ENCODE measurements at regions not wholly inside any gene's neighbourhood (a gene's known extent, or its start where the extent isn't known, plus 50 kb on each side); places are given as distances from the start of the nearest gene placed in this dataset.

DNA sequence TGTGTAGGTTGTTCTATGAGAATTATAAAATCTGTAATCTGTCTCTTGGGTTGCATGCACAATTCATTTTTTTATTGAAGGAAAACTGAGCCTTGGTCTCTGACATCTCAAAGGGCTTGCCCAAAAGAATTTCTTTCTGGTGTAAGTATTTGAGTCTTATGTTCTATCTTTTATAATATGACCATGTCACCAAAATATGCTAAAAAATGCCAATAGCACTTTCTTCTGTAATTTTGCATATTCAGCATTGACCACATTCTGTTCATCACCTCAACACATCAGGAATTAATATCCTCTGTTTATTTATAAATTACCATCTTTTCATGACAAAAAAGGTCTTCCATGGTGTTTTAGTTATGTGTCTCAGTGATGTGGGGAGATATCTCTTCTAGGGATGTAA is 268.7 kb upstream of the TCF4 start:
- intact Hi-C loops (cut with micrococcal nuclease; ENCODE audit: unreplicated experiment) = no loop called here
- no peaks in the 10 kb centered on the region for H3K9me3 ChIP-seq (ENCODE audit: control insufficient read depth, insufficient read depth, low read depth, low read length)
- H3K36me3 ChIP-seq (ENCODE audit: control insufficient read depth, insufficient read depth, low read length) = no peaks in the 10 kb centered on the region
- no peaks in the 10 kb centered on the region for H3K27me3 ChIP-seq (ENCODE audit: control insufficient read depth, insufficient read depth, low read length)
- no TSS peak for BruUV-seq (replicated peaks)
- CTCF ChIA-PET = no interaction called here
- in situ Hi-C loops (cut with HindIII; ENCODE audit: low pct_unique_long_range_greater_than_20kb, low sequenced_read_pairs) = no loop called here
- no peaks in the 10 kb centered on the region for H3K4me1 ChIP-seq (ENCODE audit: control insufficient read depth, insufficient read depth, low read length)
- no peak overlapping the region for H3K4me3 ChIP-seq (ENCODE audit: low read depth in 2 of 2, low read length in 2 of 2)
- no peak for ATAC-seq
- H3K27ac ChIP-seq (ENCODE audit: low read length) = no peak overlapping the region
- POLR2A ChIA-PET = no interaction called here
- no peak for TF ChIP-seq REST (IDR thresholded peaks at IDR 0.05; ENCODE audit: insufficient read depth in 1 of 2, low read depth in 2 of 2, low read length in 1 of 2)
- TF ChIP-seq TCF7L2 (IDR thresholded peaks at IDR 0.05; ENCODE audit: low read depth, low read length) = no peak
- TF ChIP-seq, protein P1, sequence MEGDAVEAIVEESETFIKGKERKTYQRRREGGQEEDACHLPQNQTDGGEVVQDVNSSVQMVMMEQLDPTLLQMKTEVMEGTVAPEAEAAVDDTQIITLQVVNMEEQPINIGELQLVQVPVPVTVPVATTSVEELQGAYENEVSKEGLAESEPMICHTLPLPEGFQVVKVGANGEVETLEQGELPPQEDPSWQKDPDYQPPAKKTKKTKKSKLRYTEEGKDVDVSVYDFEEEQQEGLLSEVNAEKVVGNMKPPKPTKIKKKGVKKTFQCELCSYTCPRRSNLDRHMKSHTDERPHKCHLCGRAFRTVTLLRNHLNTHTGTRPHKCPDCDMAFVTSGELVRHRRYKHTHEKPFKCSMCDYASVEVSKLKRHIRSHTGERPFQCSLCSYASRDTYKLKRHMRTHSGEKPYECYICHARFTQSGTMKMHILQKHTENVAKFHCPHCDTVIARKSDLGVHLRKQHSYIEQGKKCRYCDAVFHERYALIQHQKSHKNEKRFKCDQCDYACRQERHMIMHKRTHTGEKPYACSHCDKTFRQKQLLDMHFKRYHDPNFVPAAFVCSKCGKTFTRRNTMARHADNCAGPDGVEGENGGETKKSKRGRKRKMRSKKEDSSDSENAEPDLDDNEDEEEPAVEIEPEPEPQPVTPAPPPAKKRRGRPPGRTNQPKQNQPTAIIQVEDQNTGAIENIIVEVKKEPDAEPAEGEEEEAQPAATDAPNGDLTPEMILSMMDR (IDR thresholded peaks at IDR 0.05) = no peak
- TF ChIP-seq POLR2AphosphoS5 (IDR thresholded peaks at IDR 0.05; ENCODE audit: low read depth, low read length) = no peak
- TF ChIP-seq SIN3A (IDR thresholded peaks at IDR 0.05; ENCODE audit: borderline replicate concordance, insufficient read depth, low read depth, low read length) = no peak
- DNase-seq (ENCODE audit: low read depth, low spot score) = no peak

DNA sequence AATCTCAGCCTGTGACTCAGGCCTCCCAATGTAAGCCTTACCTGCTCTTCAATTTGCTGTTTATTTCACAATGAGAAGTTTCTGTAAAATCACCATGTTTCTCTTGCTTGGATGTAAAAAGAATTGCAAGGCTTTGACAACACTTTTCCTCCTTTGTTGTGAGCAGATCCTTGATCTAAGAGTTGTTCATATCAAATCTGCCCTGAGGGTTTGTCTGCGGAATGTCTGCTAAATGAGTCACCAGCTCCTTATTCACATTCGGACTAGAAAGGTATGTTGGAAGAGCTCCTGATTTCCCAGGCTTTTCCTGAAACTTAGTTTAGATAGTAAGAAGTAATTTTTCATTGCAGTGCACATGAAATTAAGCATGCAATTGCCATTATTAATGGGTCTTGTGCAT is 268.2 kb upstream of the TCF4 start:
- POLR2A ChIA-PET = no interaction called here
- no peaks in the 10 kb centered on the region for H3K4me1 ChIP-seq (ENCODE audit: control insufficient read depth, insufficient read depth, low read length)
- no peak for DNase-seq (ENCODE audit: low read depth, low spot score)
- H3K27me3 ChIP-seq (ENCODE audit: control insufficient read depth, insufficient read depth, low read length) = no peaks in the 10 kb centered on the region
- CTCF ChIA-PET = no interaction called here
- intact Hi-C loops (cut with micrococcal nuclease; ENCODE audit: unreplicated experiment) = no loop called here
- H3K36me3 ChIP-seq (ENCODE audit: control insufficient read depth, insufficient read depth, low read length) = no peaks in the 10 kb centered on the region
- H3K27ac ChIP-seq (ENCODE audit: low read length) = no peak overlapping the region
- in situ Hi-C loops (cut with HindIII; ENCODE audit: low pct_unique_long_range_greater_than_20kb, low sequenced_read_pairs) = no loop called here
- no peak overlapping the region for H3K4me3 ChIP-seq (ENCODE audit: low read depth in 2 of 2, low read length in 2 of 2)
- no peak for TF ChIP-seq SIN3A (IDR thresholded peaks at IDR 0.05; ENCODE audit: borderline replicate concordance, insufficient read depth, low read depth, low read length)
- no peak for TF ChIP-seq TCF7L2 (IDR thresholded peaks at IDR 0.05; ENCODE audit: low read depth, low read length)
- TF ChIP-seq REST (IDR thresholded peaks at IDR 0.05; ENCODE audit: insufficient read depth in 1 of 2, low read depth in 2 of 2, low read length in 1 of 2) = no peak
- no peak for TF ChIP-seq POLR2AphosphoS5 (IDR thresholded peaks at IDR 0.05; ENCODE audit: low read depth, low read length)
- TF ChIP-seq, protein P1 (IDR thresholded peaks at IDR 0.05) = no peak
- ATAC-seq = no peak
- no peaks in the 10 kb centered on the region for H3K9me3 ChIP-seq (ENCODE audit: control insufficient read depth, insufficient read depth, low read depth, low read length)
- no TSS peak for BruUV-seq (replicated peaks)

Data from Panc1 (cell line).